Kidney (tissue), 13 donors: ENCODE measurements at regions not wholly inside any gene's neighbourhood (a gene's known extent, or its start where the extent isn't known, plus 50 kb on each side); places are given as distances from the start of the nearest gene placed in this dataset.

Experiments
- DNase-seq, 5 donors: peaks; one replicate each; pipeline ENCODE4 v3.0.0-alpha.2; 2013 to 2020
- FAIRE-seq: peaks from 2 replicates; lab custom pipeline; 2012; peaks lifted over from hg19 to GRCh38; lab: Jason Lieb, UNC
- H3K27ac ChIP-seq, 2 donors: one replicate each; pipeline ENCODE4 v1.7.0; 2013; ENCODE audit warnings: low read depth in 2 of 2, low read length in 2 of 2, inconsistent platforms in 1 of 2
- H3K27me3 ChIP-seq: one replicate; pipeline ENCODE4 v1.7.1; 2013; ENCODE audit warnings: low read length, inconsistent platforms; ENCODE audit not compliant: control insufficient read depth, insufficient read depth
- H3K36me3 ChIP-seq, 3 donors: one replicate each; pipeline versions ENCODE4 v1.7.0 to v1.7.1; 2013; ENCODE audit warnings: low read length in 3 of 3, control low read depth in 1 of 3, inconsistent platforms in 1 of 3; ENCODE audit not compliant: insufficient read depth in 3 of 3, control insufficient read depth in 2 of 3
- H3K4me1 ChIP-seq, 3 donors: one replicate each; pipeline versions ENCODE4 v1.7.0 to v1.7.1; 2013; ENCODE audit warnings: low read length in 3 of 3, inconsistent platforms in 1 of 3, low read depth in 1 of 3; ENCODE audit not compliant: control insufficient read depth in 2 of 3, insufficient read depth in 2 of 3
- H3K4me3 ChIP-seq, 3 donors: one replicate each; pipeline versions ENCODE4 v1.7.0 to v1.8.1; 2013; ENCODE audit warnings: low read length in 3 of 3, control low read depth in 1 of 3, inconsistent platforms in 1 of 3
- H3K9ac ChIP-seq, 3 donors: one replicate each; pipeline versions ENCODE4 v1.7.0 to v1.7.1; 2013; ENCODE audit warnings: low read length in 3 of 3, control low read depth in 1 of 3, inconsistent platforms in 1 of 3
- H3K9me3 ChIP-seq, 3 donors: one replicate each; pipeline versions ENCODE4 v1.7.0 to v1.7.1; 2013; ENCODE audit warnings: low read length in 3 of 3, control low read depth in 1 of 3, inconsistent platforms in 1 of 3; ENCODE audit not compliant: control insufficient read depth in 2 of 3, insufficient read depth in 1 of 3
- intact Hi-C: fragments of 100-400 bp; cut with DNase I; formaldehyde crosslinking; loops from one replicate; pipeline ENCODE4 v1.11.1; 2022
- TF ChIP-seq, protein P1 (sequence below): IDR thresholded peaks from 3 replicates; pipeline ENCODE4 v1.5.1; 2012; ENCODE audit warnings: mild to moderate bottlenecking, moderate library complexity, borderline replicate concordance; ENCODE audit not compliant: insufficient read depth; ENCODE audit errors: extremely low read depth
- donor health status: control.
- donor health status: control.
- donor health status: control.
- donor health status: control.
- donor health status: control.
- donor health status: DM: yes; HTN: yes; CAD: no.
- donor health status: Normal renal cell carcinoma (clear cell type).

DNA sequence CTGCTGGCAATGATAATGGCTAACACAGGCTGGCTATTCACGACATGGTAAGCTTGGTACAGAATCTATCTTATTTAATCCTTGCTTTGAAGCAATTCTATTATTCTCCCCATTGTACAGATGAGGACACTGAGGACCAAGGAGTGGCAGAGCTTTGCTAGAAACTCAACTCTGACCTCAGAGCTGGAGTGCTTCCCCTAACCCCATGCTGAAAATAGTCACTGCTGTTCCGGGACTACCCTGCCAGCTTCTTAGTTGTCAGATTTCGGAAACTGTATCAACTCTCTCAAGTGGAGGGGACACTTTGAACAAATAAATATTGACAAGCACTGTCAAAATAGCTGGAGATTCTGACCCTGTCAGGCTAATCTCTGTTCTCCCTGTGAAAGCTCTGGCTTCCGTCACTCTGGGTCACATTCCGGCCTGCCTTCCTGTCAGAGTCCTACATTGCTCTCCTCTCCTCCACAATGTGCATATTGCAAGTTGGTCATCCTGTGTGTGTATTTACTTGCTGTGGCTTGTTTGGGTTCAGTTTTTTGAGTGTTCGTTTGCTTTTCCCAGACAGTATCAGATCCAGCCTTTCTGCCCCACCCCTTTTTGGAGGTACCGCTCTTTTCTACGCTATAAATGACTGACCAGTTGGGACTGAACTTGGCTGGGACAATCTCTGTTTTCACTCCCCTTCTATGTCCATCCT lies 134.3 kb upstream of the MAP1B start:
- Histone ChIP-seq H3K27ac (peak overlapping the region; percentile 38 to 61), H3K27me3 (no peaks in the 10 kb centered on the region), H3K36me3 (no peaks in the 10 kb centered on the region), H3K4me1 (no peaks in the 10 kb centered on the region), H3K4me3 (no peak overlapping the region), H3K9me3 (no peaks in the 10 kb centered on the region), H3K9ac (no peak overlapping the region)
- TF ChIP-seq, protein P1, sequence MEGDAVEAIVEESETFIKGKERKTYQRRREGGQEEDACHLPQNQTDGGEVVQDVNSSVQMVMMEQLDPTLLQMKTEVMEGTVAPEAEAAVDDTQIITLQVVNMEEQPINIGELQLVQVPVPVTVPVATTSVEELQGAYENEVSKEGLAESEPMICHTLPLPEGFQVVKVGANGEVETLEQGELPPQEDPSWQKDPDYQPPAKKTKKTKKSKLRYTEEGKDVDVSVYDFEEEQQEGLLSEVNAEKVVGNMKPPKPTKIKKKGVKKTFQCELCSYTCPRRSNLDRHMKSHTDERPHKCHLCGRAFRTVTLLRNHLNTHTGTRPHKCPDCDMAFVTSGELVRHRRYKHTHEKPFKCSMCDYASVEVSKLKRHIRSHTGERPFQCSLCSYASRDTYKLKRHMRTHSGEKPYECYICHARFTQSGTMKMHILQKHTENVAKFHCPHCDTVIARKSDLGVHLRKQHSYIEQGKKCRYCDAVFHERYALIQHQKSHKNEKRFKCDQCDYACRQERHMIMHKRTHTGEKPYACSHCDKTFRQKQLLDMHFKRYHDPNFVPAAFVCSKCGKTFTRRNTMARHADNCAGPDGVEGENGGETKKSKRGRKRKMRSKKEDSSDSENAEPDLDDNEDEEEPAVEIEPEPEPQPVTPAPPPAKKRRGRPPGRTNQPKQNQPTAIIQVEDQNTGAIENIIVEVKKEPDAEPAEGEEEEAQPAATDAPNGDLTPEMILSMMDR, result no peak
- DNase-seq (no peak), FAIRE-seq (no peak)
- intact Hi-C loops, result no loop called here

DNA sequence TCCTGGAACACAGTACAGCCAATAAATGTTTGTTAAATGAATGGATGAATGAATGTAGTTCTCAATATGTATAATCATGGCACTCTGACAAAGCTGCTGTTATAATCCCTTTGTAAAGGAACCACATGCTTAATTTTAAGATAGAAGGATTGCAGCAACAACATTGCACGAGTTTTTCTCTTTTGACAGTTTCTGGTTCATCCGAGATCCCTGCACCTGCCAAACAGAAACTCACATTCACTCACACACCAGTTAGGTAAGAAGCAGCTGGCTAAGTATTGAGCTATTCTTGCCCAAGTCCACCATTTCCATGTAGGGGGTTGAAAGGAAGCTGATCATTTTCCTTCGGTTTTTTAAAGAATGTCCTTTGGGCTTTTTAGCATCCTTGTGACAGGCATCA lies 133.7 kb upstream of the MAP1B start:
- H3K36me3 ChIP-seq, result no peaks in the 10 kb centered on the region
- DNase-seq (no peak), FAIRE-seq (no peak)
- intact Hi-C loops, result no loop called here
- H3K4me1 ChIP-seq, result no peaks in the 10 kb centered on the region
- TF ChIP-seq, protein P1, result no peak
- H3K9ac ChIP-seq, result no peak overlapping the region
- H3K4me3 ChIP-seq, result no peak overlapping the region
- no peaks in the 10 kb centered on the region for H3K27me3 ChIP-seq
- no peaks in the 10 kb centered on the region for H3K9me3 ChIP-seq
- peak overlapping the region; percentile 38 to 61 for H3K27ac ChIP-seq

DNA sequence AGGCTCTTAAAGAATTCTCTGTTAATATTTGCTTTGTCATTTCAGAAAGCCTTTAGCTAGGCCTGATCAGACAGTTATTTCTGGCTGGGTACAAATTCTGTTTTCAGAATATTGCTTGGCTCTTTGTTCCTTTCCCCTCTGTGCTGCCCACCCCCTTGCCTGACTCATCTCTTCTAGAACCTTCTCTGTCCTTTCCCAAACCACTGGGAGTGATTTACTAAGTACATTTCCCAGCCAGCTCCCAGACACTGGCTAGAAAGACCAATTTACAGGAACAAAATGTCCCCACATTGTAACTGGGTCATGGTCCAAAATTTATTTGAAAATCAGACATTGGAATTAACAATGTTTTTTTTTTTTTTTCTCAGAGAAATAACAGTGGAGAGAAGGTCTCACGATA lies 133.1 kb upstream of the MAP1B start:
- DNase-seq (no peak), FAIRE-seq (no peak)
- TF ChIP-seq, protein P1, result no peak
- H3K4me1 ChIP-seq, result no peaks in the 10 kb centered on the region
- H3K27me3 ChIP-seq, result no peaks in the 10 kb centered on the region
- H3K27ac ChIP-seq, result peak overlapping the region in 1 of 2 donors; percentile 61
- no peak overlapping the region for H3K9ac ChIP-seq
- H3K36me3 ChIP-seq, result no peaks in the 10 kb centered on the region
- intact Hi-C loops, result no loop called here
- H3K4me3 ChIP-seq, result no peak overlapping the region
- H3K9me3 ChIP-seq, result no peaks in the 10 kb centered on the region

DNA sequence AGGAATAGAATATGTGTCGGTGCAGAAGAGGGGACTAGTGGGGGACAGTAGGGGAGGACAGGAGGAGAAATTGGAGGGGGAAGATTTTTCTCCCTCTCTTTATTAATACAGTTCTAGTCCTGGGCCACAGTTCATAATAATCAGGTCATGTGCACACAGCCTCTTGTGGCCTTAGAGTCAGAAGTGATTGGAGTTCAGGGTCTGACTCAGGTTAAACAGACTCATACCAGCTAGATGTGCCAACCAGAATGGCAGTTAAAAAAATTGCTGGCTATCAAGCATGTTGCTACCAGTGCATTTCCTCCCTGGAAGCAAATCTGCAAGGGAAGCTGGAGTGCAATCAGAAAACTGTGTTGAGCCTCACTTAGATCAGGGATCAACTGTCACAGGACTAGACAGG lies 132.7 kb upstream of the MAP1B start:
- no peak for FAIRE-seq
- TF ChIP-seq, protein P1, result no peak
- H3K27ac ChIP-seq, result no peak overlapping the region

More for the DNA sequence above, 132.7 kb upstream of the MAP1B start:
- H3K36me3 ChIP-seq, result no peaks in the 10 kb centered on the region
- H3K4me1 ChIP-seq, result no peaks in the 10 kb centered on the region
- no peak for DNase-seq
- H3K4me3 ChIP-seq, result no peak overlapping the region
- no peak overlapping the region for H3K9ac ChIP-seq
- H3K27me3 ChIP-seq, result no peaks in the 10 kb centered on the region
- intact Hi-C loops, result no loop called here
- H3K9me3 ChIP-seq, result no peaks in the 10 kb centered on the region
